Esophagus muscularis mucosa (tissue), 4 donors: ENCODE measurements at regions not wholly inside any gene's neighbourhood (a gene's known extent, or its start where the extent isn't known, plus 50 kb on each side); places are given as distances from the start of the nearest gene placed in this dataset.

Experiments
- DNase-seq: peaks from one replicate; pipeline ENCODE4 v3.0.0-alpha.2; 2017; ENCODE audit errors: extremely low spot score
- H3K27ac ChIP-seq, 4 donors: fragments of 200-600 bp; sonication (generic); replicated peaks in 1 of 4; 1 replicate in 3 of 4; 2 replicates in 1 of 4; pipeline ENCODE4 v1.5.1; 2016 to 2019; ENCODE audit warnings: mild to moderate bottlenecking in 1 of 4
- H3K27me3 ChIP-seq, 4 donors: fragments of 200-600 bp; sonication (generic); one replicate each; pipeline versions ENCODE4 v1.5.1 to v1.6.0; 2016 to 2019
- H3K36me3 ChIP-seq, 4 donors: fragments of 200-600 bp; sonication (generic); one replicate each; pipeline ENCODE4 v1.5.1; 2016 to 2019
- H3K4me1 ChIP-seq, 4 donors: fragments of 200-600 bp; sonication (generic); one replicate each; pipeline ENCODE4 v1.5.1; 2016 to 2019
- H3K4me3 ChIP-seq, 4 donors: fragments of 200-600 bp; sonication (generic); 1 replicate in 2 of 4; 2 replicates in 2 of 4; pipeline ENCODE4 v1.5.1; 2016 to 2019; ENCODE audit warnings: mild to moderate bottlenecking in 4 of 4, moderate library complexity in 1 of 4
- H3K9me3 ChIP-seq, 4 donors: fragments of 200-600 bp; sonication (generic); 1 replicate in 3 of 4; 2 replicates in 1 of 4; pipeline ENCODE4 v1.5.1; 2016 to 2019
- EP300 ChIP-seq: sonication (generic); formaldehyde crosslinking; IDR thresholded peaks from one replicate; pipeline ENCODE4 v1.6.1; 2017; ENCODE audit warnings: antibody characterized with exemption
- POLR2A ChIP-seq: fragments of 450-650 bp; IDR thresholded peaks from one replicate; pipeline ENCODE4 v1.6.1; 2017; ENCODE audit warnings: antibody characterized with exemption, moderate library complexity, mild to moderate bottlenecking, low read depth
- POLR2AphosphoS5 ChIP-seq, 2 donors: sonication (generic); formaldehyde crosslinking; IDR thresholded peaks; one replicate each; pipeline ENCODE4 v1.6.1; 2017; ENCODE audit warnings: antibody characterized with exemption in 2 of 2
- WGBS: methylation state at CpG from one replicate; pipeline ENCODE4 v1.1.5; 2018; 5-methylcytosine and 5-hydroxymethylcytosine counted together
- intact Hi-C: fragments of 100-400 bp; cut with DNase I; formaldehyde crosslinking; loops from one replicate; pipeline ENCODE4 v1.15.1; 2023
- TF ChIP-seq, protein P1 (sequence below), 3 experiments: fragments of 200-600 bp in 2 of 3; fragments of 450-650 bp in 1 of 3; sonication (generic) in 2 of 3; IDR thresholded peaks; one replicate each; pipeline ENCODE4 v1.5.1; 2017 to 2019; ENCODE audit warnings: antibody characterized with exemption in 3 of 3, mild to moderate bottlenecking in 2 of 3, moderate library complexity in 1 of 3

DNA sequence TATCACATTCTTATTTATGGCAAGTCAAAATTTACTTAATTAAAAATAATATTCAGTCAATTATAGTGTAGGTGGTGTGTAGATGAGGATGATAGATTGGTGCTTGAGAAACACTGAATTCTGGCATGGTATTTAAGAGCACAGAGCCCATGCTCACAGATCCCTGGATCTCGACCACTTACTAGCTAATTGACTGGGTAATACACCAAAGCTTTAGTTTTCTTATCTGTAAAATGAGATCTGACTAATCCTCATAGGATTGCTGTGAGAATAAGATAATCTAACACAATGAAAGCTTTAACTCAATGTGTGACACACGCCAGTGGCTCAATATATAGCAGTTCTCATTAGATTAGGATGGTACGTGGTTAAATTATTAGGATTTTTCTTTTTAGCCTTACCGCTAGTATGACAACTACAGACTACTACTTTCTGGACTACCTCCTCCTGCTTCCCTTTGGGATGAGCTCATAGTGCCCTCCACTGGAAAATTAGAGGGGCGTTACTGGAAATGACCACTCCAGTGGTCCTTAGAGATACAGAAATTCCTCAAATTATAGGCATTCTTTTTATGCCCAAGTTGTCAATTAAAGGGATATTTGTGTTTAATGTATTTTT is 482.8 kb upstream of the TBX3 start:
- Histone ChIP-seq H3K36me3 (no peaks in the 10 kb centered on the region), H3K4me1 (peaks cover 0 to 11% (median 3%) of the 10 kb centered on the region in 4 donors), H3K4me3 (no peak overlapping the region), H3K27me3 (no peaks in the 10 kb centered on the region), H3K9me3 (no peaks in the 10 kb centered on the region), H3K27ac (no peak overlapping the region)
- intact Hi-C loops = no loop called here
- TF ChIP-seq EP300 (no peak), POLR2AphosphoS5 (IDR thresholded peaks at IDR 0.05) (no peak), POLR2A (no peak)
- TF ChIP-seq, protein P1, sequence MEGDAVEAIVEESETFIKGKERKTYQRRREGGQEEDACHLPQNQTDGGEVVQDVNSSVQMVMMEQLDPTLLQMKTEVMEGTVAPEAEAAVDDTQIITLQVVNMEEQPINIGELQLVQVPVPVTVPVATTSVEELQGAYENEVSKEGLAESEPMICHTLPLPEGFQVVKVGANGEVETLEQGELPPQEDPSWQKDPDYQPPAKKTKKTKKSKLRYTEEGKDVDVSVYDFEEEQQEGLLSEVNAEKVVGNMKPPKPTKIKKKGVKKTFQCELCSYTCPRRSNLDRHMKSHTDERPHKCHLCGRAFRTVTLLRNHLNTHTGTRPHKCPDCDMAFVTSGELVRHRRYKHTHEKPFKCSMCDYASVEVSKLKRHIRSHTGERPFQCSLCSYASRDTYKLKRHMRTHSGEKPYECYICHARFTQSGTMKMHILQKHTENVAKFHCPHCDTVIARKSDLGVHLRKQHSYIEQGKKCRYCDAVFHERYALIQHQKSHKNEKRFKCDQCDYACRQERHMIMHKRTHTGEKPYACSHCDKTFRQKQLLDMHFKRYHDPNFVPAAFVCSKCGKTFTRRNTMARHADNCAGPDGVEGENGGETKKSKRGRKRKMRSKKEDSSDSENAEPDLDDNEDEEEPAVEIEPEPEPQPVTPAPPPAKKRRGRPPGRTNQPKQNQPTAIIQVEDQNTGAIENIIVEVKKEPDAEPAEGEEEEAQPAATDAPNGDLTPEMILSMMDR (IDR thresholded peaks at IDR 0.05) = peak in 1 of 3 experiments; percentile 8
- peak; percentile 66 for DNase-seq
- 71% methylated on average over 5 of the region's 5 CpGs for WGBS

DNA sequence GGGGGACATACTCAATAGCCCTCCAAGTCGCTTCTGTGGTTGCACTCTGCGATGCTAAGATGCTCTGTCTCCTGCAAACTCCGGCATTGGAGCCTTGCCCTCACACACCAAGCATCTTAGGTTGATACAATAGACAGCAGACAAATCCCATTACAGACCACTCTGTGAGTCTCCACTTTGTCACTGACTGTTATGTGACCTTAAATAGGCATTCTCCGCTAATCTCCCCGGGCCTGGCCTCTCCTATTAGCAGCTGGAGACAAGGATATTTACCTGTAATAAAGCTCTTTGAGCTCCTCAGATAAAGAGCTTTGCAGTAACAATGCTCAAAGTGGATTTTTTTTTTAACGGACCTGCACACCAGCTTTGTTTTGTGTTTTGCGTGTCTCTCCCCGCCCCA is 479.7 kb upstream of the TBX3 start:
- 91% methylated on average over 8 of the region's 8 CpGs for WGBS
- peak; percentile 64 for DNase-seq
- H3K27ac ChIP-seq = no peak overlapping the region
- H3K4me3 ChIP-seq = no peak overlapping the region
- H3K27me3 ChIP-seq = no peaks in the 10 kb centered on the region
- TF ChIP-seq POLR2AphosphoS5 (IDR thresholded peaks at IDR 0.05) = no peak
- no peak for TF ChIP-seq EP300
- TF ChIP-seq POLR2A = no peak
- TF ChIP-seq, protein P1 (IDR thresholded peaks at IDR 0.05) = no peak
- H3K4me1 ChIP-seq = no peaks in the 10 kb centered on the region
- no peaks in the 10 kb centered on the region for H3K9me3 ChIP-seq
- intact Hi-C loops = no loop called here
- no peaks in the 10 kb centered on the region for H3K36me3 ChIP-seq

DNA sequence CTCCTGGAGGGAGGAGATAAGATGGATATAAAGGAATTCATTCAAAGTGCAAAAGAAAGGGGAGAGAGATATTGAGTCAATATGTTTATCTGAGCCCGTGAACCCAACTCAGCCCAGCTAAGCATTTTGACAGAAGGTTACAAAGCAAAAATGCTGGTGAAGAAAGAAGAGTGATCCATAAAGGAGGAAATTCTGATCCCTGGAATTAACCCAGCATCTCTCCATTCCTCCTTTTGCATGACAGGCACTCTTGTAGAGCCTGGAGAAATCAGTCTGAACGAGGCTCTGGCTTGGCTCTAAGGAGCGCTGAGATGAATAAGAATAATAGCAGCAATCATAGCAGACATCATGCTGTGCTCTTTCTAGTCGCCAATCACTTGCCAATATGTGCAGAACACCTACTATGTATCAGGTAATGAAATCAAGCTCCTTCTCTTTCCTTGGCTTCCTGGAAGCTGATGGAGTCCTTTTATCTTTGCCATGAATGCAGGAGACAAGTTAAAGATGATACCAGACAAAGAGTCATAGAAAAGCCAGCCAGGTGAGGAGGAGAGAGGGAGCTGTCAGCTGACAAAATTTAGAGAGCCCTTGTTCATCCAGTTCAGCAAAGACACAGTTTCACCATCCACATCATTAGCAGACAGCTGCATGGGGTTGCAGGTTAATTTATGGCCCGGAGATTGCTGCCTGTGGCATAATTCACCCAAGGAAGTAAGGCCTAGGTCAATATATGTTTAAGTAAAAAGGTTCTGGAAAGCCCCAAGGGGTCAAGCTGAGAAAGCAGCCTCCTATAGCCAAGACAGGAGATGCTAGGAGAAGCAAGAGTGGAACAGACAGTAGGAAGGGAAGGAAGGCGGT is 476.5 kb upstream of the TBX3 start:
- Histone ChIP-seq H3K4me3 (no peak overlapping the region), H3K36me3 (no peaks in the 10 kb centered on the region), H3K4me1 (no peaks in the 10 kb centered on the region), H3K9me3 (no peaks in the 10 kb centered on the region), H3K27ac (no peak overlapping the region), H3K27me3 (no peaks in the 10 kb centered on the region)
- no peak for TF ChIP-seq POLR2A
- TF ChIP-seq POLR2AphosphoS5 (IDR thresholded peaks at IDR 0.05) = no peak
- TF ChIP-seq, protein P1 (IDR thresholded peaks at IDR 0.05) = no peak
- TF ChIP-seq EP300 = no peak
- intact Hi-C loops = no loop called here
- WGBS = 82% methylated on average over 6 of the region's 6 CpGs
- peak; percentile 37 for DNase-seq

DNA sequence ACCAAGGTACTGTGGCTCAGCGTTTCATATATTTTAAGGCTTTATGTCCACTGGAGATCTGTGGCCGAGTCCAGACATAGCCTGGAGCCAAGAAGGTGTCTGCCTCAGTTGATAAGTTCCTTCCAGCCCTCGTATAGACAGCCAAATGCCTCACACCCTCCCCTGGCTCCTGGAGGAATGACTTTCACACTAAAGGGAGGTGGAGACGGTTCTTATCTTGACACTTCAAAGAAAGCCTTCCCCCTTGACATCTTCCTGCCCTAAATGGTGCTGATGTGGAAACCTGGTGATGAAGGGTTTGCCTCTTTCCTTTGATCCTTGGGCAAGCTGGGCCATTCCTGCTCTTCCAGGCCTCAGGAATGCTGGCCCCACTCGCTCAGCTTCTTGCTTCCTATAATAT is 474.8 kb upstream of the TBX3 start:
- H3K36me3 ChIP-seq = no peaks in the 10 kb centered on the region
- WGBS = 69% methylated on average over 5 of the region's 5 CpGs

More for the DNA sequence above, 474.8 kb upstream of the TBX3 start:
- intact Hi-C loops = no loop called here
- Histone ChIP-seq H3K4me3 (no peak overlapping the region), H3K27me3 (no peaks in the 10 kb centered on the region), H3K4me1 (no peaks in the 10 kb centered on the region), H3K27ac (no peak overlapping the region), H3K9me3 (no peaks in the 10 kb centered on the region)
- no peak for TF ChIP-seq EP300
- TF ChIP-seq, protein P1 (IDR thresholded peaks at IDR 0.05) = no peak
- TF ChIP-seq POLR2AphosphoS5 (IDR thresholded peaks at IDR 0.05) = no peak
- peak; percentile 87 for DNase-seq
